Osteoblast (primary cell): ENCODE measurements at regions not wholly inside any gene's neighbourhood (a gene's known extent, or its start where the extent isn't known, plus 50 kb on each side); places are given as distances from the start of the nearest gene placed in this dataset.

ENCODE experiments used
- DNase-seq: peaks from one replicate; pipeline ENCODE4 v3.0.0; 2011; ENCODE audit warnings: low spot score, mixed read lengths; ENCODE audit not compliant: insufficient read length; ENCODE audit errors: missing footprints
- H2AFZ ChIP-seq: 2 replicates; pipeline ENCODE4 v1.6.0; 2011; ENCODE audit warnings: mild to moderate bottlenecking, low read length
- H3K27ac ChIP-seq: 2 replicates; pipeline ENCODE4 v1.5.1; 2011; ENCODE audit warnings: mild to moderate bottlenecking, low read depth, low read length, moderate library complexity
- H3K27me3 ChIP-seq: 2 replicates; pipeline ENCODE4 v1.6.0; 2012; ENCODE audit warnings: mild to moderate bottlenecking, control low read depth, inconsistent platforms, low read length, moderate library complexity; ENCODE audit not compliant: insufficient read depth
- H3K36me3 ChIP-seq: 2 replicates; pipeline ENCODE4 v1.5.1; 2011; ENCODE audit warnings: mild to moderate bottlenecking, low read length, control low read depth, moderate library complexity; ENCODE audit not compliant: insufficient read depth
- H3K4me1 ChIP-seq: 2 replicates; pipeline ENCODE4 v1.5.1; 2011; ENCODE audit warnings: mild to moderate bottlenecking, low read length, control low read depth, moderate library complexity; ENCODE audit not compliant: insufficient read depth
- H3K4me2 ChIP-seq: 2 replicates; pipeline ENCODE4 v1.6.0; 2011; ENCODE audit warnings: mild to moderate bottlenecking, low read length; ENCODE audit not compliant: insufficient read depth
- H3K4me3 ChIP-seq: fragments of 200-600 bp; sonication (generic); 3 replicates; pipeline ENCODE4 v1.5.1; 2012; ENCODE audit warnings: mild to moderate bottlenecking, low read length, inconsistent platforms; ENCODE audit not compliant: insufficient read depth
- H3K79me2 ChIP-seq: 2 replicates; pipeline ENCODE4 v1.6.0; 2012; ENCODE audit warnings: mild to moderate bottlenecking, low read length, control low read depth, inconsistent platforms; ENCODE audit not compliant: insufficient read depth
- H3K9me3 ChIP-seq: 2 replicates; pipeline ENCODE4 v1.5.1; 2011; ENCODE audit warnings: low read depth, low read length, control low read depth
- H4K20me1 ChIP-seq: 2 replicates; pipeline ENCODE4 v1.6.0; 2012; ENCODE audit warnings: mild to moderate bottlenecking, low read length, control low read depth; ENCODE audit not compliant: insufficient read depth
- TF ChIP-seq, protein P1 (sequence below): IDR thresholded peaks from 2 replicates; pipeline ENCODE4 v1.5.1; 2011; ENCODE audit warnings: mild to moderate bottlenecking, low read depth, low read length, moderate library complexity; ENCODE audit errors: extremely low read depth

DNA sequence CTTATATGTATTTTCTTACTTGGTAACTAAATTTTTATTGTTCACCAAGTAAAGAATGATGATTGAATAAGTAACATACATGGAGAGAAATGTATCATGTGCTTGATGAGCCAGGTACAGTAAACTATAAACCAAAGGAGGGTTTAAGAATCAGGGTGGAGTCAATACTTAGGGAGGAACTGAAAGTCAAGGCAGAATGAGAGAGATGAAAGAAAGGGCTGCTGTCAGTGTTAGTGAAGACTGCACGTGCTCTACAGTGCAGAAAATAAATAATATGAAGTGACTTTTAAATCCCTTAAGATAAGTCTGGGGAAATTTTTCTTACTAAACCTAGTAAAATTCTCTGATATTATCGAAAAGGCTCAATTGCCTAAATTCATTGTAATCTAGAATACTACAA is 986.0 kb downstream of the DSC3 start:
- Histone ChIP-seq H3K36me3 (no peaks in the 10 kb centered on the region), H3K4me2 (no peak overlapping the region), H3K27me3 (no peaks in the 10 kb centered on the region), H3K27ac (no peak overlapping the region), H2AFZ (no peak overlapping the region), H3K79me2 (no peaks in the 10 kb centered on the region), H3K4me3 (no peak overlapping the region), H3K4me1 (no peaks in the 10 kb centered on the region), H4K20me1 (no peaks in the 10 kb centered on the region), H3K9me3 (no peaks in the 10 kb centered on the region)
- TF ChIP-seq, protein P1, sequence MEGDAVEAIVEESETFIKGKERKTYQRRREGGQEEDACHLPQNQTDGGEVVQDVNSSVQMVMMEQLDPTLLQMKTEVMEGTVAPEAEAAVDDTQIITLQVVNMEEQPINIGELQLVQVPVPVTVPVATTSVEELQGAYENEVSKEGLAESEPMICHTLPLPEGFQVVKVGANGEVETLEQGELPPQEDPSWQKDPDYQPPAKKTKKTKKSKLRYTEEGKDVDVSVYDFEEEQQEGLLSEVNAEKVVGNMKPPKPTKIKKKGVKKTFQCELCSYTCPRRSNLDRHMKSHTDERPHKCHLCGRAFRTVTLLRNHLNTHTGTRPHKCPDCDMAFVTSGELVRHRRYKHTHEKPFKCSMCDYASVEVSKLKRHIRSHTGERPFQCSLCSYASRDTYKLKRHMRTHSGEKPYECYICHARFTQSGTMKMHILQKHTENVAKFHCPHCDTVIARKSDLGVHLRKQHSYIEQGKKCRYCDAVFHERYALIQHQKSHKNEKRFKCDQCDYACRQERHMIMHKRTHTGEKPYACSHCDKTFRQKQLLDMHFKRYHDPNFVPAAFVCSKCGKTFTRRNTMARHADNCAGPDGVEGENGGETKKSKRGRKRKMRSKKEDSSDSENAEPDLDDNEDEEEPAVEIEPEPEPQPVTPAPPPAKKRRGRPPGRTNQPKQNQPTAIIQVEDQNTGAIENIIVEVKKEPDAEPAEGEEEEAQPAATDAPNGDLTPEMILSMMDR, result no peak
- DNase-seq, result no peak

DNA sequence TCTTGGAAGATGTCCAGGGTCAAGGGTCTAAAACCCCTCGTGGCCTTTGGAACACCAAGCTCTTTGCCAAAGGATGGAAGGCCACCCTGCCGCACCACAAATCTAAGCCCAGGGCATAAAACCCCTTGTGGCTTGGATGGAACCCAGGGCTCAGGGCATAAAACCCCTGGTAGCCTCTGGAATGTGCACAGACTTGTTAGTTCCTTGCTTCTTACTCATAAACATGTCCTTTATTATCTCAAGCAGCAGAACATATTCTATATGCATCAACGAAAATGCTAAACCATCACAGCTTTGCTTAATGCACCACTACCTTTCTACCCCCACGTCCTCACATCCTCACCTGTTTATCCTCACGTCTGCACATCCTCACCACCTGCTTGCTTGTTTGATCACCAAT is 998.0 kb downstream of the DSC3 start:
- DNase-seq, result no peak
- no peaks in the 10 kb centered on the region for H3K36me3 ChIP-seq
- H4K20me1 ChIP-seq, result no peaks in the 10 kb centered on the region
- H3K4me1 ChIP-seq, result no peaks in the 10 kb centered on the region
- TF ChIP-seq, protein P1, result no peak
- no peaks in the 10 kb centered on the region for H3K27me3 ChIP-seq
- H2AFZ ChIP-seq, result no peak overlapping the region
- no peak overlapping the region for H3K4me3 ChIP-seq
- no peak overlapping the region for H3K4me2 ChIP-seq
- no peaks in the 10 kb centered on the region for H3K79me2 ChIP-seq
- no peak overlapping the region for H3K27ac ChIP-seq
- H3K9me3 ChIP-seq, result no peaks in the 10 kb centered on the region

DNA sequence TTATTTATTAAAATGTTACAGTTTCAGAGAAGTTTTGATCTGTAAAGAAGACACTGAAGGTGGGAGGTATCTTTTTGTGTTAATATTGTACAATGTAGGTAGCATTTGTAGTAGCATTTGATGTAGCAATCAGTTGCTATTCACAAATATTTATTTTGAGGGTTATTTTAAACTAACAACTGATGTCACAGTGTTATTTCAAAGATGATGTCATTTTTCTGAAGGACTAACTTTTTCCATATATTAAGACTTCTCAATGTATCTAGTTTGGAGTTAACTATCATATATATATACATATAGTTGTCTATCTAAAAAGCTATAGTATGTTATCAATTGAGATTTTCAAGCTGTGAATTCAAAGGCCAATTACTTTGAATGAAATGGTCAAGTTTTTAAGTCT is 1003.3 kb downstream of the DSC3 start:
- TF ChIP-seq, protein P1, result no peak

GRCh38 chr18:30034818-30035217 is 1007.7 kb downstream of the DSC3 start:
- no peak overlapping the region for H2AFZ ChIP-seq
- TF ChIP-seq, protein P1, result no peak
- H3K4me1 ChIP-seq, result no peaks in the 10 kb centered on the region
- no peak overlapping the region for H3K27ac ChIP-seq
- no peaks in the 10 kb centered on the region for H3K27me3 ChIP-seq
- no peak overlapping the region for H3K4me2 ChIP-seq
- H4K20me1 ChIP-seq, result no peaks in the 10 kb centered on the region
- no peak overlapping the region for H3K4me3 ChIP-seq
- H3K36me3 ChIP-seq, result no peaks in the 10 kb centered on the region
- H3K79me2 ChIP-seq, result no peaks in the 10 kb centered on the region
- peaks cover 2% of the 10 kb centered on the region for H3K9me3 ChIP-seq
- no peak for DNase-seq

More for the DNA sequence above, 1003.3 kb downstream of the DSC3 start:
- Histone ChIP-seq H2AFZ (no peak overlapping the region), H3K4me3 (no peak overlapping the region), H4K20me1 (no peaks in the 10 kb centered on the region), H3K27me3 (no peaks in the 10 kb centered on the region), H3K27ac (no peak overlapping the region), H3K4me2 (no peak overlapping the region), H3K9me3 (peaks cover 2% of the 10 kb centered on the region), H3K4me1 (no peaks in the 10 kb centered on the region), H3K36me3 (no peaks in the 10 kb centered on the region), H3K79me2 (no peaks in the 10 kb centered on the region)
- no peak for DNase-seq
